ENCODE measurements at regions not wholly inside any gene's neighbourhood (a gene's known extent, or its start where the extent isn't known, plus 50 kb on each side); places are given as distances from the start of the nearest gene placed in this dataset.

DNA sequence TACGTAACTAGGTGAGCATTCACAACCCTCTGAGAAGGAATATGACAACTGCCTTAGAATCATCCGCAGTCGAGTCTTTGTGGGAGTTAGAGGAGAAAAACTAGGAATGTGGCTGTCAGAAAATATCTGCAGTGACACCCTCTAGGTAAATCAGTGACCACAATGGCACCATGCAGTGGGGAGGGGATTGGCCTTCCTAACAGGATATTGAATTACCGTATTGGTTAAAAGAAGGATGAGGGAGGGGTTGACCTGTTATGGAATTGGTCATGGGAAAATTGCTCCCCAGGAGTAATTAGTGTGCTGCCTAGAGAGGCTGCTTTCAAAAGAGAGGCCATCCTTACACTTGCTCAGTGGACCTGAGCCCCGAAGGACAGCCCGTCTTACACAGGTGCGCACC is 205.6 kb upstream of the SOX1 start:
- intact Hi-C loops (cut with DNase I): no loop called here
- DNase-seq (no peak), ATAC-seq (ENCODE audit: poor library complexity) (no peak)

DNA sequence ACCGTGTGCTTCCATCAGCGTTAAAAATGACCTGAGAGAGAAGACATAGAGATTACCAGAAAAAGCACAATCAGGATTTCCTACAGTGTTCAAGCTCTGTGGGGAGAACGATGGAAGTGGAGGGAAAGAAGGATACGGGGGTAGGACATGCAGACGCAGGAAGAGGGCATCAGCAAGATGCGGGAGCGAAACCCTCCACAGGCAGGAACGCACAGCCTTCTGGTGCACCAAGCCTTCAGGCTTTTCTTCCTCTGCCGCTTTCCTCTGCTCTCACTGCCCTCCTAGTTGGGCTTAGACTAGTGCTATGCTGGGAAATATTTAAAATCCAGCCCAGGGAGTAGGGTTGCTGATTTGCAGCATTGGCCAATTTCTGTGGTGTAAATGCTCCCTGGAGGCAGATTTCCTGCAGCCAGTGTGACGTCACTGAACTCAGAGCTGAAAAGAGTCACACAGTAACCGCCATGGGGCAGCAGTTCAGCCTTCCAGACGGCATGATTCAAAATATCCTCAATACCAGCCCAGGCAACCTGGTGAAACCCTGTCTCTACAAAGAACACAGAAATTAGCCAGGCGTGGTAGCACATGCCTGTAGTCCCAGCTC is 205.1 kb upstream of the SOX1 start:
- intact Hi-C loops (cut with DNase I): no loop called here
- ATAC-seq (ENCODE audit: poor library complexity) (no peak), DNase-seq (no peak)

- intact Hi-C loops (cut with DNase I): no loop called here
- DNase-seq: no peak
- no peak for ATAC-seq (ENCODE audit: poor library complexity)
Measured at GRCh38 chr13:111862836-111863815, 203.8 kb upstream of the SOX1 start.

GRCh38 chr13:111864566-111864965 is 202.4 kb upstream of the SOX1 start:
- ATAC-seq (ENCODE audit: poor library complexity): no peak
- intact Hi-C loops (cut with DNase I): no loop called here
- DNase-seq: no peak

- intact Hi-C loops (cut with DNase I): no loop called here
- DNase-seq (no peak), ATAC-seq (ENCODE audit: poor library complexity) (no peak)
Measured at GRCh38 chr13:111865046-111865445, 201.9 kb upstream of the SOX1 start.

- intact Hi-C loops (cut with DNase I): no loop called here
- ATAC-seq (ENCODE audit: poor library complexity): no peak
- no peak for DNase-seq
Measured at GRCh38 chr13:111865826-111866225, 201.1 kb upstream of the SOX1 start.

DNA sequence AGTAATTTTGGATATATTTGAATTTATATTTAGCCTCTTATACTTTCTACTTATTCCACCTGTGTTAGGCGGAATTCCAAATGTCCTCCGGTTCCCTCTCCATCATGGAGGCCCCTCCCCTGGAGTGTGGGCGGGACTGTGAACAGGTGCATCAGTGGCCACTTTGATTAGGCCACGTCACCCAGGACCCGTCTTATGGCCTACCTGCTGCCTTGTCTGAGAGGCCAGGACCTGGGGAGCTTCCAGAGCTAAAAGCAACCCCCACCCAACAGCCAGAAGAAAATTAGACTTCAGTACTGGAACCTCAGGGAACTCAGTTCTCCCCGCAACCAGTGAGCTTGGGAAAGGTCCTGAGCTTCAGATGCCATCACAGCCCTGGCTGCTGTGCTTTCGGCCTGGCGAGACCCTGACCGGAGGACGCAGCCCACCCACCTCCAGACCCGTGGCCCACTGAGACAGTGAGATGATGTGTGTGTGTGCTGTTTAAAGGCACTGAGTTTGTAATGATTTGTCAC is 200.2 kb upstream of the SOX1 start:
- DNase-seq (no peak), ATAC-seq (ENCODE audit: poor library complexity) (no peak)

GRCh38 chr13:111867657-111868056 is 199.3 kb upstream of the SOX1 start:
- ATAC-seq (ENCODE audit: poor library complexity) (no peak), DNase-seq (no peak)
- intact Hi-C loops (cut with DNase I): no loop called here

More for the DNA sequence above, 200.2 kb upstream of the SOX1 start:
- intact Hi-C loops (cut with DNase I): no loop called here

DNA sequence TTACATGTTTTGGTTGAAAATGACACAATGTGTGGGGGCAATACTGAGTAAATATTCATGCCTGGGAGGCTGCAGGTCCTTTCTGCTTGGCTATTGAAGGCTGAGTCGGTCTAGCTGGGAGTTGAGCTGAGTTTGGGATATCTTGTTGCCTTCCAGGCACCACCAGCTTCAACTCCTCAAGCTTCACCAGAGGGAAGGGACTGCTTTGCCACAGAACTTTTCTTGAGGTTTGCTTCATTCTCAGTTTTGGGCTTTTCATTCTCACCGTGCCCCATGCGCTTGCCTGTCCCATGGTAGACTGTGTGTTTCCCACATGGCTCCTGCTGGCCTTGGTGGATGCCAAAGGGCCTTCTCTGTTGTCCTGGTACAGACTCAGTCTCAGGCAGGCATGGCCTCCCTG is 198.2 kb upstream of the SOX1 start:
- intact Hi-C loops (cut with DNase I): no loop called here
- DNase-seq (no peak), ATAC-seq (ENCODE audit: poor library complexity) (no peak)

DNA sequence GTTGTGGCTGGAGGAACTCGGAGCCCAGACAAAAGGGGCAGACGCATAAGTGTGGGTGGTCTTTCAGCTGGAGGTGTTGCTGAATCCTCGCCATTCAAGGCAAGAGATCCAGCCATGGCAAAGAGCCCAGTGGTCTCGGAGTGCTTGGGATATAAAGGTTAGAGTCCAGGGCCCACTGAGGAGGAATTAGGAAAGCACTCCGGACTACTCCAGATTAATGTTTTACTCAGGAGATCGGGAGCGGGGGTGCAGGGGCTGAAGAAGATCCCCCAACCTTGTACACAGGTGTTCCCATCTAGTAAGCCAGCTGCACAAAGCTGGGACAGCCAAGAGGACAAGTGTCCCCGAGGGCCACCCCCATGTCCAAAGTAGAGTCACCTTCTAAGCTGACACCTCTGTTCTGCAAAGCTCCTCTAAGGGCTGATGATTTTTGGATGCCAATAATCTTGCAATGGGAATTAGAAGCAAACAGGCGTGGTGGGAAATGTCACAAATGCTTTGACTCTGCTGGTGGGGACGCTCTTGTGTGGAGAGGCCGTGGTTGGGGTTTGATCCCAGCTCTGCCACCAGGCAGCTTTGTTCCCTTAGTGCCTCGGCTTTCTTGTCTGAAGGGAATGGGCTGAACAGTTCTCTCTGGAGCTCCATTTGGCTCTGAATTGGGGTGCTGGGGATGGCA is 194.3 kb upstream of the SOX1 start:
- DNase-seq (no peak), ATAC-seq (ENCODE audit: poor library complexity) (no peak)
- intact Hi-C loops (cut with DNase I): no loop called here

- ATAC-seq (ENCODE audit: poor library complexity) (no peak), DNase-seq (no peak)
- intact Hi-C loops (cut with DNase I): no loop called here
Measured at GRCh38 chr13:111873676-111874178, 193.2 kb upstream of the SOX1 start.

GRCh38 chr13:111874981-111875380 is 192.0 kb upstream of the SOX1 start:
- no peak for ATAC-seq (ENCODE audit: poor library complexity)
- intact Hi-C loops (cut with DNase I): no loop called here
- no peak for DNase-seq

- intact Hi-C loops (cut with DNase I): no loop called here
- no peak for ATAC-seq (ENCODE audit: poor library complexity)
Measured at GRCh38 chr13:111875915-111876314, 191.0 kb upstream of the SOX1 start.

GRCh38 chr13:111876506-111876905 is 190.4 kb upstream of the SOX1 start:
- DNase-seq (no peak), ATAC-seq (ENCODE audit: poor library complexity) (no peak)
- intact Hi-C loops (cut with DNase I): no loop called here

More at GRCh38 chr13:111875915-111876314, 191.0 kb upstream of the SOX1 start:
- no peak for DNase-seq

DNA sequence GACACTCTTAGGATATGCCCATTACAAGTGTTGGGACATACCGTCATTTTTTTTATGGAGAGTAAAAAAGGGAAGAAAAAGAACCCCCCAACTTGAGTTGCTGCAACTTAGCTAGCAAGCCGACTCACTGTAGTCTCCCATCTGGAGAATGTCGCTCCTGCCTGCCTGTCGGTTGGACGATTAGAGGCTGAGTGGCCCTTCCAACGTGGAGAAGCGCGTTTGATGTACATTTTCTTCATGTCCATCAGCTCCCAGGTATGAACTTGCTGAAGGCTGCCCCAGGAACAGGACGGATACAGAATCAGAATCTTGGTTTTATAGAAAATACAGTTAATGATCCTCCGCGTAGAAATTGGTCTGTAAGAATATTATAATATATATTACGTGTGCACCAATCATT is 189.0 kb upstream of the SOX1 start:
- no peak for DNase-seq
- intact Hi-C loops (cut with DNase I): no loop called here
- ATAC-seq (ENCODE audit: poor library complexity): no peak

DNA sequence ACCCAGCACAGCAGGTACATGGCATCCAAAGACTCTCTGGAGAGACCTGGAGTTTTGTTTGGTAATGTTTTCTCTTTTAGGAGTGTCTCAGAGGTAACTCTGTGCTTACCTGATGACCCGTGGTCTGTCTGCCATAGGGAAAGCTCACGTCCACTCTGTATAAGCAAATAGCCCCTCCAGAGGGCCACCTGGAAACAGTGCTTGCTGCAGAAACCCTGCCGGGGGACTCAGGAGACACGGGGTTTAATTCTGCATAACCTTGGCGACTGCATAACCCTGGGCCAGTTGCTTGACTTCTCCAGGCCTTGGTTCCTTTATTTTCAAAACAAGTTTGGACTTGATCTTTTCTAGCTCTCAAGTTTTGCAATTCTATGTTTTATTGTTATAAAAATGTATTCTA is 187.2 kb upstream of the SOX1 start:
- no peak for ATAC-seq (ENCODE audit: poor library complexity)
- DNase-seq: no peak
- intact Hi-C loops (cut with DNase I): no loop called here

- DNase-seq (no peak), ATAC-seq (ENCODE audit: poor library complexity) (no peak)
- intact Hi-C loops (cut with DNase I): no loop called here
Measured at GRCh38 chr13:111880185-111880584, 186.8 kb upstream of the SOX1 start.

DNA sequence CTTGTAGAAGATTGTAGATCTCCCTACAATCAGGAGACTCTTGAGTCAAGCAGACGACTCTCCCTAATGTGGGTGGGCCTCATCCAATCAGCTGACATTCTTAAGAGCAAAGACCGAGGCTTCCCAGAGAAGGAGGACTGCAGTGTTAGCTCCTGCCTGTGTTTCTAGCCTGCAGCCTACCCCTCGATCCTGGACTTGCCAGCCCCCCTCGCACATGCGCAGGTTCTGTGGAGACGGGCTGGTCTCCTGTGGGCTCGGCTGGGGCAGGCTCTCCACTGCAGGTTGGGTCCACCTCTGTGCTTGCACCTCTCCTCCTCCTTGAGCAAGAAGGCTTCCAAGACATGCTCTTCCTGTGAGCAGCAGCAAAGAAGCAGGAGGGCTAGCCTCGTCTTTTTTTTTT is 185.2 kb upstream of the SOX1 start:
- DNase-seq (no peak), ATAC-seq (ENCODE audit: poor library complexity) (no peak)
- intact Hi-C loops (cut with DNase I): no loop called here

DNA sequence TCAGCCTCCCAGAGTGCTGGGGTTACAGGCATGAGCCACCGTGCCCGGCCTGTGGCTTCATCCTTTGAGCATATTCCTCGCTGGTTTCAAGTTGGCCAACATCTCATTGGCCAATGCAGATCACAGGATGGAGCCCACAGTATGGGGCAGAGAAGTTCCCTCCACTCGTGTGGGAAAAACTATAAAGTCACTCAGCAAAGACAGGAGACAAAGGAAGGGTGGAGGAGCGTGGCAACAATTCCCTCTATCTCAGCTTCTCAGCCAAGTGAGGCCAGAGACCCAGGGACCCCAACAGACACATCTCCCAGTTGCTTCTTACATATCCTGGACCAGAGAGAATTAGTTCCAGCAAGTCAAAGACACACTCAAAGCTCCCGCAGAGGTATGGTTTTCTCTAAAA is 184.6 kb upstream of the SOX1 start:
- DNase-seq (no peak), ATAC-seq (ENCODE audit: poor library complexity) (no peak)
- intact Hi-C loops (cut with DNase I): no loop called here

All from Right ventricle myocardium superior (tissue), 1 donor.